Mucosa of stomach (tissue), 1 donor: ENCODE measurements at regions not wholly inside any gene's neighbourhood (a gene's known extent, or its start where the extent isn't known, plus 50 kb on each side); places are given as distances from the start of the nearest gene placed in this dataset.

Experiments
- H3K27me3 ChIP-seq: one replicate; pipeline ENCODE4 v1.7.0; 2013; ENCODE audit warnings: mild to moderate bottlenecking, low read length; ENCODE audit not compliant: control insufficient read depth, insufficient read depth
- H3K36me3 ChIP-seq: one replicate; pipeline ENCODE4 v1.7.0; 2013; ENCODE audit warnings: low read length; ENCODE audit not compliant: control insufficient read depth, insufficient read depth
- H3K4me1 ChIP-seq: one replicate; pipeline ENCODE4 v1.7.0; 2013; ENCODE audit warnings: mild to moderate bottlenecking, low read length; ENCODE audit not compliant: control insufficient read depth, insufficient read depth
- H3K4me3 ChIP-seq: one replicate; pipeline ENCODE4 v1.7.0; 2013; ENCODE audit warnings: low read length
- H3K9ac ChIP-seq: one replicate; pipeline ENCODE4 v1.7.0; 2013; ENCODE audit warnings: mild to moderate bottlenecking, low read length, moderate library complexity
- H3K9me3 ChIP-seq: one replicate; pipeline ENCODE4 v1.7.0; 2013; ENCODE audit warnings: mild to moderate bottlenecking, low read length, moderate library complexity; ENCODE audit not compliant: control insufficient read depth
- donor health status: Pancreatic carcinoma.

GRCh38 chr13:65054277-65054676, 2175.9 kb downstream of the PCDH9 start:
- Histone ChIP-seq H3K9me3 (no peaks in the 10 kb centered on the region), H3K4me1 (no peaks in the 10 kb centered on the region), H3K4me3 (no peak overlapping the region), H3K9ac (no peak overlapping the region), H3K27me3 (no peaks in the 10 kb centered on the region), H3K36me3 (no peaks in the 10 kb centered on the region)

- Histone ChIP-seq H3K4me3 (no peak overlapping the region), H3K27me3 (no peaks in the 10 kb centered on the region), H3K36me3 (no peaks in the 10 kb centered on the region), H3K9ac (no peak overlapping the region), H3K4me1 (no peaks in the 10 kb centered on the region), H3K9me3 (no peaks in the 10 kb centered on the region)
Measured at GRCh38 chr13:65036999-65037398, 2193.1 kb downstream of the PCDH9 start.

GRCh38 chr13:65035302-65035701, 2194.8 kb downstream of the PCDH9 start:
- H3K4me3 ChIP-seq, result no peak overlapping the region
- no peaks in the 10 kb centered on the region for H3K9me3 ChIP-seq
- H3K36me3 ChIP-seq, result no peaks in the 10 kb centered on the region
- no peaks in the 10 kb centered on the region for H3K4me1 ChIP-seq
- H3K27me3 ChIP-seq, result no peaks in the 10 kb centered on the region
- H3K9ac ChIP-seq, result no peak overlapping the region

GRCh38 chr13:65034266-65034665, 2195.9 kb downstream of the PCDH9 start:
- no peak overlapping the region for H3K9ac ChIP-seq
- H3K9me3 ChIP-seq, result no peaks in the 10 kb centered on the region
- H3K4me3 ChIP-seq, result no peak overlapping the region
- no peaks in the 10 kb centered on the region for H3K27me3 ChIP-seq
- H3K4me1 ChIP-seq, result no peaks in the 10 kb centered on the region
- H3K36me3 ChIP-seq, result no peaks in the 10 kb centered on the region

GRCh38 chr13:65032825-65033224, 2197.3 kb downstream of the PCDH9 start:
- H3K27me3 ChIP-seq, result no peaks in the 10 kb centered on the region
- no peaks in the 10 kb centered on the region for H3K4me1 ChIP-seq
- H3K9ac ChIP-seq, result no peak overlapping the region
- H3K36me3 ChIP-seq, result no peaks in the 10 kb centered on the region
- H3K4me3 ChIP-seq, result no peak overlapping the region
- no peaks in the 10 kb centered on the region for H3K9me3 ChIP-seq

GRCh38 chr13:65028101-65028500, 2202.0 kb downstream of the PCDH9 start:
- H3K4me3 ChIP-seq, result no peak overlapping the region
- no peaks in the 10 kb centered on the region for H3K36me3 ChIP-seq
- H3K9ac ChIP-seq, result no peak overlapping the region
- H3K9me3 ChIP-seq, result no peaks in the 10 kb centered on the region
- H3K4me1 ChIP-seq, result no peaks in the 10 kb centered on the region
- H3K27me3 ChIP-seq, result no peaks in the 10 kb centered on the region

GRCh38 chr13:65026505-65026904, 2203.6 kb downstream of the PCDH9 start:
- H3K27me3 ChIP-seq, result no peaks in the 10 kb centered on the region
- no peak overlapping the region for H3K9ac ChIP-seq
- H3K4me1 ChIP-seq, result no peaks in the 10 kb centered on the region
- no peak overlapping the region for H3K4me3 ChIP-seq
- H3K36me3 ChIP-seq, result no peaks in the 10 kb centered on the region
- no peaks in the 10 kb centered on the region for H3K9me3 ChIP-seq

- Histone ChIP-seq H3K36me3 (no peaks in the 10 kb centered on the region), H3K9me3 (no peaks in the 10 kb centered on the region), H3K9ac (no peak overlapping the region), H3K4me1 (no peaks in the 10 kb centered on the region), H3K27me3 (no peaks in the 10 kb centered on the region), H3K4me3 (no peak overlapping the region)
Measured at GRCh38 chr13:65011378-65011777, 2218.8 kb downstream of the PCDH9 start.

- Histone ChIP-seq H3K9me3 (no peaks in the 10 kb centered on the region), H3K36me3 (no peaks in the 10 kb centered on the region), H3K9ac (no peak overlapping the region), H3K27me3 (no peaks in the 10 kb centered on the region), H3K4me1 (no peaks in the 10 kb centered on the region), H3K4me3 (no peak overlapping the region)
Measured at GRCh38 chr13:64997438-64997837, 2232.7 kb downstream of the PCDH9 start.

- Histone ChIP-seq H3K9ac (no peak overlapping the region), H3K4me3 (no peak overlapping the region), H3K27me3 (no peaks in the 10 kb centered on the region), H3K9me3 (no peaks in the 10 kb centered on the region), H3K36me3 (no peaks in the 10 kb centered on the region), H3K4me1 (no peaks in the 10 kb centered on the region)
Measured at GRCh38 chr13:64993514-64994164, 2236.5 kb downstream of the PCDH9 start.

- H3K9ac ChIP-seq, result no peak overlapping the region
- H3K4me3 ChIP-seq, result no peak overlapping the region
- H3K27me3 ChIP-seq, result no peaks in the 10 kb centered on the region
- no peaks in the 10 kb centered on the region for H3K36me3 ChIP-seq
- H3K9me3 ChIP-seq, result no peaks in the 10 kb centered on the region
- H3K4me1 ChIP-seq, result no peaks in the 10 kb centered on the region
Measured at GRCh38 chr13:64992314-64992713, 2237.8 kb downstream of the PCDH9 start.

- Histone ChIP-seq H3K36me3 (no peaks in the 10 kb centered on the region), H3K4me1 (no peaks in the 10 kb centered on the region), H3K4me3 (no peak overlapping the region), H3K27me3 (no peaks in the 10 kb centered on the region), H3K9ac (no peak overlapping the region), H3K9me3 (no peaks in the 10 kb centered on the region)
Measured at GRCh38 chr13:64985075-64985474, 2245.1 kb downstream of the PCDH9 start.

- Histone ChIP-seq H3K9ac (no peak overlapping the region), H3K4me1 (no peaks in the 10 kb centered on the region), H3K36me3 (no peaks in the 10 kb centered on the region), H3K9me3 (no peaks in the 10 kb centered on the region), H3K27me3 (no peaks in the 10 kb centered on the region), H3K4me3 (no peak overlapping the region)
Measured at GRCh38 chr13:64962404-64962803, 2267.7 kb downstream of the PCDH9 start.
